DMS153 treated with DMSO at 0.1 percent for 48 hours (cell line): ENCODE measurements at regions not wholly inside any gene's neighbourhood (a gene's known extent, or its start where the extent isn't known, plus 50 kb on each side); places are given as distances from the start of the nearest gene placed in this dataset.

Experiments used
- DNase-seq: peaks from one replicate; lab custom pipeline; 2025; ENCODE audit not compliant: unreplicated experiment; lab: John Stamatoyannopoulos, UW

GRCh38 chr21:31470896-31471694 is 127.0 kb upstream of the TIAM1 start:
- no peak for DNase-seq

GRCh38 chr21:31460980-31461379 is 116.9 kb upstream of the TIAM1 start:
- DNase-seq = no peak

GRCh38 chr21:31459457-31459856 is 115.4 kb upstream of the TIAM1 start:
- no peak for DNase-seq

- no peak for DNase-seq
Measured at GRCh38 chr21:31457675-31458074, 113.6 kb upstream of the TIAM1 start.

GRCh38 chr21:31456201-31456600 is 112.1 kb upstream of the TIAM1 start:
- no peak for DNase-seq

- DNase-seq = no peak
Measured at GRCh38 chr21:31455506-31455905, 111.4 kb upstream of the TIAM1 start.

- no peak for DNase-seq
Measured at GRCh38 chr21:31450980-31451379, 106.9 kb upstream of the TIAM1 start.

GRCh38 chr21:31449921-31450535 is 106.0 kb upstream of the TIAM1 start:
- no peak for DNase-seq

- no peak for DNase-seq
Measured at GRCh38 chr21:31448496-31448895, 104.4 kb upstream of the TIAM1 start.

GRCh38 chr21:31447505-31447904 is 103.4 kb upstream of the TIAM1 start:
- DNase-seq = no peak

- no peak for DNase-seq
Measured at GRCh38 chr21:31446226-31446855, 102.3 kb upstream of the TIAM1 start.

- DNase-seq = no peak
Measured at GRCh38 chr21:31445137-31445536, 101.1 kb upstream of the TIAM1 start.

GRCh38 chr21:31443736-31444521 is 99.9 kb upstream of the TIAM1 start:
- DNase-seq = no peak

GRCh38 chr21:31442339-31442738 is 98.3 kb upstream of the TIAM1 start:
- no peak for DNase-seq

GRCh38 chr21:31429506-31429905 is 85.4 kb upstream of the TIAM1 start:
- no peak for DNase-seq

- DNase-seq = no peak
Measured at GRCh38 chr21:31426235-31426797, 82.3 kb upstream of the TIAM1 start.

GRCh38 chr21:31425138-31425537 is 81.1 kb upstream of the TIAM1 start:
- no peak for DNase-seq

- DNase-seq = no peak
Measured at GRCh38 chr21:31424058-31424457, 80.0 kb upstream of the TIAM1 start.

- no peak for DNase-seq
Measured at GRCh38 chr21:31420988-31421387, 76.9 kb upstream of the TIAM1 start.

GRCh38 chr21:31420354-31420753 is 76.3 kb upstream of the TIAM1 start:
- no peak for DNase-seq

GRCh38 chr21:31418377-31419001 is 74.4 kb upstream of the TIAM1 start:
- no peak for DNase-seq
